Kidney tubule cell (primary cell): ENCODE measurements at regions not wholly inside any gene's neighbourhood (a gene's known extent, or its start where the extent isn't known, plus 50 kb on each side); places are given as distances from the start of the nearest gene placed in this dataset.
"Not testable (repeated sequence)": the region's sequence is repeated elsewhere in the genome, so short reads cannot be mapped to it uniquely, and the experiment has no call there.

Experiments used
- DNase-seq: peaks from one replicate; pipeline ENCODE4 v3.0.0-alpha.2; 2018; ENCODE audit warnings: low spot score

GRCh38 chr3:73120710-73121109 lies 59.3 kb downstream of the EBLN2 start:
- no peak for DNase-seq

DNA sequence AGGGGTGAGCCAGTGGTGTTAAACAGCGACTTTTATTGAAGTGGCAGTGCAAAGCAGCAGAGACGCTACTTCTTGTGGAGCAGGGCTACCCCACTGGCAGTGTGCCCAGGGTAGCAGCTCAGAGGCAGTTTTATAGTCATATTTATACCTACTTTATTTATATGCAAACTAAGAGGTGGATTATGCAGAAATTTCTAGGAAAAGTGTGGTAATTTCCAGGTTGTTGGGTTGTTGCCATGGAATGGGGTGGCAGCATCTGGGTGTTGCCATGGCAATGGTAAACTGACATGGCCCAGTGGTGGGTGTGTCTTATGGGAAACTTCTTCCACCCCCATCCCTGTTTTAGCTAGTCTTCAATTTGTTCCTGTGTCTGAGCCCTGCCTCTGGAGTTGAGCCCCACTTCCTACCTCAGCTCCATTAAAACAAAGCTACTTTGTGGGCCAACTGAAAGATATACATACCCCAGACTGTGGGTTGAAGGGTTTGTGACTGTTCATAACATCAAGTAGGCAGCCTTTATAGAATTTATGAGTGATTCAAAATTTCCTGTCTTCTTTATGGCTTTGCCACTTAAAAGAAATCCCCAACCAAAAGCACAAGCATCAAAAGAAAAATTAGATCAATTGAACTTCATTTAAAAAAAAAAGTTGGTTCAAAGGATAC lies 60.3 kb downstream of the EBLN2 start:
- no peak for DNase-seq

DNA sequence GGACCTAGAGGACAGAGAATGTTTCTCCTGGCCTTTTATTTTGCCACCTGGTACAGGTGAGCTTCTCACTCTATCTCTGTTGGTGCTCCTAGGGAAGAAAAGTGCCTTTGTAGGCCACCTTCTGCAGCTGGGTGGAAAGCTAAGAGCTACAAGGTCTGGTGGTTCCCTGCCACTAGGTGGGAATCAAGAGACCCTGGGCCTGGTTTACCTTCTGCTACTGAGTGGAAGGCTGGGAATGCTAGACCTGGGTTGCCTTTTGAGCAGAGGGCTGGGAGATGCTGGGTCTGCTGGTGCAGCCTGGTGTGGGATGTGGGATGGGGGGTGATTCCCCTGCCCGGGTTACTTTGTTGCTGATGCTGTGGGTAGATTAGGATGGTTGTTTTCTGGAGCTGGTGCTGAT lies 72.6 kb downstream of the EBLN2 start:
- DNase-seq = no peak

GRCh38 chr3:73136941-73137340 lies 75.5 kb downstream of the EBLN2 start:
- DNase-seq = no peak

GRCh38 chr3:73137736-73138403 lies 76.4 kb downstream of the EBLN2 start:
- no peak for DNase-seq

GRCh38 chr3:73140772-73141442 lies 79.4 kb downstream of the EBLN2 start:
- DNase-seq = no peak

DNA sequence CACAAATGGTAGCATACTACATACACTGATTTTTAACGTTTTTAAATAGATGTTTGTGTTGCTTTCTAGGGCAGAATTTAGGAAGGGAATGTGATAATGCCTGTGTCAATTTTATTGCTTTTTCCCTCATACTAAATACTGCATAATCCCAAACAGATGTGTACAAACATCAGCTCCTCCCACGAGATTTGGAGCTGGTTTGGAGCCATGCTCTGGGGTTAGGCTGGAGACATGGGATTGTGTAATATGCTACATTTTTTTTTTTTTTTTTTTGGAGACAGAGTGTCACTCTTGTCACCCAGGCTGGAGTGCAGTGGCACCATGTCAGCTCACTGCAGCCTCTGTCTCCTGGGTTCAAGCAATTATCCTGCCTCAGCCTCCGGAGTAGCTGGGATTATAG lies 80.1 kb downstream of the EBLN2 start:
- no peak for DNase-seq

DNA sequence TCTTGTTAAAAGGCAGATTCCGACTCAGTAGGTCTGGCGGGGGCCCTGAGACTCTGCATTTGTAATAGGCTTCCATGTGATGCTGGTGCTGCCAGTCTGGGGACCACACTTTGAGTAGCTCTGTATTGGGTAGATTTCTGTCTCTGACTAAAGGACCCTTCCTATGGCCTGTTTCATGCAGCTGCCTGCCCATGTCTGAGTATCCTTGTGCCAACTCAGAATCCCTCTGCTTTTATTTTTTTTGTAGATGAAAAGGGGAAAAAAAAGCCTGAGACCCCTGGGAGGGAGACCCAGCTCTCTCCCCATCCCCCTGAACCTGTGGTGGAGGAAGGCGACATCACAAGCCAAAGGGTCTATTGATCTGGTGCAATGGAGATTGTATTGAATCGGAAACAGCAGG lies 81.9 kb downstream of the EBLN2 start:
- DNase-seq = no peak

DNA sequence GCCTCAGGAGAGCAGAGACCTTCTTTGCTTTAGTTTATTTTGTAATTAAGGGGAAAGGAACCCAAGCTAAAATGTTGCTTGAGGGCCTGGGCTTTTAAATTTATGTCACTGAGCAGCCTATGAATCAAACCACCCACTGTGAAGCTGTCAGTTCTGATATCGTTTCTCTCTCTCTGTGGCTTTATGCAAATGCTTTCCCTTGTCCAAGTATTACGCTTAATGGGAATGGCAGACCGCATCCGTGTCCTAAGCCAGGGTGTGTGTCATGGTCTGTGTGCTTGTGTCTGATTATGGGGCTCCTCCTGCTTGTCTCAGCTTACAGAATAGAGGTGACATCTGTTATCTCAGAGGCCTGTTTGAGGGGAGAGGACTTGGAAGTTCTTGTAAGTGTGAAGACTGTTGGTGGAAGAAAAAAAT lies 82.4 kb downstream of the EBLN2 start:
- no peak for DNase-seq

GRCh38 chr3:73144276-73144675 lies 82.8 kb downstream of the EBLN2 start:
- DNase-seq = no peak

DNA sequence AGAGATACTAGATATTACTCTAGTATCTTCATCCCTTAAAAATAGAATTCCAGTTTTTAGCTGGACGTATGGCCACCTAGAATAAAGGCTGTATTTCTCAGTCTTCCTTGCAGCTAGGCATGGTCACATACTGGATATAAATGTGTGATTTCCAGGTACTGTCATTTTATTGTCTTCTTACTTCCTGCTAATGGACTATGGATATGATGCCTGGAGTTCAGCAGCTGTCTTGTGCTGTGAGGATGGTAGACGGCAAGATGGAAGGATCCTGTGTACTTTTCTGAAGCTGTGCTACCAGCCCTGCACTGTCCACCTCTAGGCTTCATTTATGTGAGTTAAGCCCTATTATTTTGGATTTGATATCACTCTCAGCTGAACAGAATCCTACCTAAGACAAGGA lies 83.4 kb downstream of the EBLN2 start:
- DNase-seq = no peak

DNA sequence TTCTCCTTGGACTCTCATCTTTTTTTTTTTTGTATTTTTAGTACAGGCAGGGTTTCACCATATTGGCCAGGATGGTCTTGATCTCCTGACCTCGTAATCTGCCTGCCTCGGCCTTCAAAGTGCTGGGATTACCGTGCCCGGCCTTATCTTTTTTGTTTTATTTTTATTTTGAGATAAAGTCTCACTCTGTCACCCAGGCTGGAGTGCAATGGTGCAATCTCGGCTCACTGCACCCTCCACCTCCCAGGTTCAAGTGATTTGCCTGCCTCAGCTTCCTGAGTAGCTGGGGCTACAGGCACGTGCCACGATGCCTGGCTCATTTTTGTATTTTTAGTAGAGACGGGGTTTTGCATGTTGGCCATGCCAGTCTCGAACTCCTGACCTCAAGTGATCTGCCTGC lies 86.0 kb downstream of the EBLN2 start:
- DNase-seq = not testable (repeated sequence)

DNA sequence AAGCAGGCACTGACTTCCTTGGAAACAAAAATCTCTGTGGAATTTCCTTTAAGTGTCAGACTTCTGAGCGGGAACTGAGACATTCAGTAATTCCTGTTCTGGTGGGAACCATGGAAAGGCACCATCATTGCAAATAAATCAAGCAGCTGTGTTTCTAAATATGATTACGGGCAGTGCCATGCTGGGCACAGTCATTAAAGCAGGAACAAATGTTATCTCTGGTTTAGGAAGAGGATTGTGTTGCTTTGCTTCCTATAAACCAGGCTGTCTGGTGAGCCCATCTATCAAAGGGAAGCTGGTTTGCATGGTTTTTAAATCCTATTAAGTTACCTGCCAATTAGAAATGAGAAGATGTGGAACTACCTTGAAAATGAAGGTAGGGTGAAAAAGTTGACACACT lies 86.7 kb downstream of the EBLN2 start:
- DNase-seq = no peak

DNA sequence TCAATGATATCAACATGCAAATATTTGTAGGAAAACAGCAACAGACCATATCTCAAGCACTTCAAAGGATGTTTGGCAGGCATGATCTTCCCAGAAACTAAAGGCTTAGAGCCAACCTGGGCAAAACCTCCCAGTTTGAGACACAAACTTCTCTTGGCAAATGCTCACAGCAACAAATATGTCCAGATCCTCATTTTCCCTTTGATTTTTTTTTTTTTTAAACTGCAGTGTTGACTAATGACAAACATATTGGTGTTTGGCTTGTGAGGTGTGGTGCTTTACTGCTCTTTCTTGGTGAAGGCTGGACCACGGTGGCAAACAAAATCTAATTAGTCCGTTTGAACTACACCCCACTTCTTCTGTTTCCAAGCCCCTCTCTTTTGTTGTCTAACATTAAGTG lies 87.2 kb downstream of the EBLN2 start:
- no peak for DNase-seq

DNA sequence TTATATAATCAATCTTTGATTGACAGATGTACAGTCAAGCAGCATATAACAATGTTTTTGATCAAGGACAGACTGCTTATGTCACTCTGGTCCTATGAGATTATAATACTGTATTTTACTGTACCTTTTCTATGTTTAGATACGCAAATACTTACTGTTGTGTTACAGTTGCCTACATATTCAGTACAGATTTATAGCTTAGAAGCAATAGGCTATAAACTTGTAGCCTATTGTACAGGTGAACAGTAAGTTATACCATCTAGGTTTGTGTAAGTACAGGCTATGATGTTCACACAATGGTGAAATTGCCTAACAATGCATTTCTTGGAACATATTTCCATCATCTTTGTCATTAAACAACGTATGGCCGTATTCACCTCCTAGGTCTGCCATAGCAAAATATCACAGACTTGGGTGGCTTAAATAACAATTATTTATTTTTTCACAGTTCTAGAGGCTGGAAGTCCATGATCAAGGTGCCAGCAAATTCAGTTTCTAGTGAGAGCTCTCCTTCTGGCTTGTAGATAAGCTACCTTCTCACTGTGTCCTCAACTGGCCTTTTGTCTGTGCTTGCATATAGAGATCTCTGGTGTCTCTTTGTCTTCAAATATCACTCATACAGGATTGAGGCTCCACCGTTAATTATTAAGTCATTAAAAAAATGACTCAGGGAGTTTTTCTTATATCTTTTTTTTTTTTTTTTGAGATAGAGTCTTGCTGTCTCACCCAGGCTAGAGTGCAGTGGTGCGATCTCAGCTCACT lies 89.1 kb downstream of the EBLN2 start:
- no peak for DNase-seq

- not testable (repeated sequence) for DNase-seq
These were observed 91.1 kb downstream of the EBLN2 start for GRCh38 chr3:73152571-73152970.

GRCh38 chr3:73153057-73153456 lies 91.6 kb downstream of the EBLN2 start:
- not testable (repeated sequence) for DNase-seq

- DNase-seq = not testable (repeated sequence)
These were observed 92.8 kb downstream of the EBLN2 start for GRCh38 chr3:73154261-73154660.

GRCh38 chr3:73155441-73155840 lies 94.0 kb downstream of the EBLN2 start:
- DNase-seq = not testable (repeated sequence)

- DNase-seq = no peak
These were observed 103.2 kb downstream of the EBLN2 start for GRCh38 chr3:73164622-73165021.

DNA sequence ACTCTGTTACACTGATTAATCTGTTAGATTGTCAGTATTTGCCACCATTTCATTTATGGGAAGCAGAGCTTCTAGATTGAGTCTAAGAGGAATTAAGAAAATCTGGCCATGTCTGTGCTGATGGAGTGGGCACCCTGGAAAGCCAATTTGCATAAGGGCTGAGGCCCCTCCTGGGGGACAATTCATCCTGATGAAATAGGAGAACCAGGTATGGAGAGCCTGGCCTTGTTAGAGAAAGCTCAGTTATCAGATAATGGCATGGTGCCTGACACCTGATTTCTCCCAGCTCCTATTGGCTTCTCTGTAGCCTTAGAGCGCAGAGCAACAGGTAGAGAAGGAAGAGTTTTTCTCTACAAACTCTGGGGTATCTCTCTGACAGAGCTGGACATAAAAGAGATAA lies 114.2 kb downstream of the EBLN2 start:
- no peak for DNase-seq

- DNase-seq = no peak
These were observed 115.5 kb downstream of the EBLN2 start for GRCh38 chr3:73176941-73177340.

DNA sequence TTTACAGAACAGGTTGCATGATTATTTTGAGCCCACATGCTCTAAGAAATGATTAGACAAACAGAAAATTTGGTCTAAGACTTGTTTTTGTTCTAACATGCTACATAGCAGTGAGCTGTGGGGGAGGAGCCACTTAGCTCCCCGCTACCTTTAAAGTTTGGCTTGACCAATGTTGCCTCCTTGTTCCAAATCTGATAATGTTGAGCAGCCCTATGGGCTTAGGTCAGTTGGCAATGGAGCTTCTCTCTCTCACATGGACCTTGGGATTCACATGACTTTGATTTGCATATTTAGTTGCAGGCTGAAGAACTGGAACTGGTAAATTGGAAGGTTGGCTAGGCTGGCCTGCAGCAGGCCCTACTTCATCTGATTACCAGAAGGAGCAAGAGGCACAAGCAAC lies 116.4 kb downstream of the EBLN2 start:
- no peak for DNase-seq
